Spleen (tissue), 7 donors: ENCODE measurements at regions not wholly inside any gene's neighbourhood (a gene's known extent, or its start where the extent isn't known, plus 50 kb on each side); places are given as distances from the start of the nearest gene placed in this dataset.

Experiments
- POLR2A ChIP-seq, 3 donors: fragments of 450-650 bp; IDR thresholded peaks; one replicate each; pipeline ENCODE4 v1.5.1; 2017; ENCODE audit warnings: antibody characterized with exemption in 3 of 3, mild to moderate bottlenecking in 1 of 3
- TF ChIP-seq, protein P1 (sequence below), 11 experiments: fragments of 200-600 bp in 7 of 11; fragments of 450-650 bp in 4 of 11; sonication (generic) in 4 of 11; IDR thresholded peaks in 8 of 11; conservative IDR thresholded peaks in 3 of 11; 1 replicate in 7 of 11; 2 replicates in 4 of 11; pipeline versions ENCODE4 v1.4.0 to v1.8.0; 2016 to 2021; ENCODE audit warnings: antibody characterized with exemption in 11 of 11, inconsistent platforms in 4 of 11, mild to moderate bottlenecking in 1 of 11
- donor health status: DM: no; HTN: no; CAD: no; lungs with moderate emphysema.
- donor health status: DM: no; HTN: no; CAD: no.
- donor health status: DM: no; HTN: no; CAD: no.

GRCh38 chr1:181173761-181174447, 85.4 kb downstream of the IER5 start:
- TF ChIP-seq, protein P1, sequence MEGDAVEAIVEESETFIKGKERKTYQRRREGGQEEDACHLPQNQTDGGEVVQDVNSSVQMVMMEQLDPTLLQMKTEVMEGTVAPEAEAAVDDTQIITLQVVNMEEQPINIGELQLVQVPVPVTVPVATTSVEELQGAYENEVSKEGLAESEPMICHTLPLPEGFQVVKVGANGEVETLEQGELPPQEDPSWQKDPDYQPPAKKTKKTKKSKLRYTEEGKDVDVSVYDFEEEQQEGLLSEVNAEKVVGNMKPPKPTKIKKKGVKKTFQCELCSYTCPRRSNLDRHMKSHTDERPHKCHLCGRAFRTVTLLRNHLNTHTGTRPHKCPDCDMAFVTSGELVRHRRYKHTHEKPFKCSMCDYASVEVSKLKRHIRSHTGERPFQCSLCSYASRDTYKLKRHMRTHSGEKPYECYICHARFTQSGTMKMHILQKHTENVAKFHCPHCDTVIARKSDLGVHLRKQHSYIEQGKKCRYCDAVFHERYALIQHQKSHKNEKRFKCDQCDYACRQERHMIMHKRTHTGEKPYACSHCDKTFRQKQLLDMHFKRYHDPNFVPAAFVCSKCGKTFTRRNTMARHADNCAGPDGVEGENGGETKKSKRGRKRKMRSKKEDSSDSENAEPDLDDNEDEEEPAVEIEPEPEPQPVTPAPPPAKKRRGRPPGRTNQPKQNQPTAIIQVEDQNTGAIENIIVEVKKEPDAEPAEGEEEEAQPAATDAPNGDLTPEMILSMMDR (IDR thresholded peaks at IDR 0.05 in 8 of 11, conservative IDR thresholded peaks at IDR 0.05 in 3 of 11): no peak
- TF ChIP-seq POLR2A (IDR thresholded peaks at IDR 0.05): no peak
